ENCODE measurements at regions not wholly inside any gene's neighbourhood (a gene's known extent, or its start where the extent isn't known, plus 50 kb on each side); places are given as distances from the start of the nearest gene placed in this dataset.

- DNase-seq (ENCODE audit: low read depth) = no peak
Observed at GRCh38 chr13:76440568-76440967, 445.6 kb downstream of the KCTD12 start.

DNA sequence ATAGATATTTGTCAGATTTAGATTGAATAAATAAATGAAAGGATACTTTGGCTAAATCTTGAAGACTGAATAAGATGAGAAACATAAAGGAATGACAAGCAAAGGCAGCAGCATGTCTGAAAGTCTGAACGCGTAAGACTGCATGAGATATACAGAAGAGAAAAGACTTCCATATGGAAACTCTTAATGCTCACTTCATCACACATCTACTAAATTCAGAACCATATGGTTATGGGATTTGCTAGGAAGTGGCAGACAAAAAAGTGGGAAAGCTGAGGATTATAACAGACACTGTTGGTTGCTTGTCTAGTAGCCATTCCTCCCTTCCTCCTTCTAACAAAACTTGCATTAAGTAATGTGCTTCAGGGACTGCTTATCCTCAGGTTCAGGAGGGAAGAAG is 446.7 kb downstream of the KCTD12 start:
- DNase-seq (ENCODE audit: low read depth) = no peak

DNA sequence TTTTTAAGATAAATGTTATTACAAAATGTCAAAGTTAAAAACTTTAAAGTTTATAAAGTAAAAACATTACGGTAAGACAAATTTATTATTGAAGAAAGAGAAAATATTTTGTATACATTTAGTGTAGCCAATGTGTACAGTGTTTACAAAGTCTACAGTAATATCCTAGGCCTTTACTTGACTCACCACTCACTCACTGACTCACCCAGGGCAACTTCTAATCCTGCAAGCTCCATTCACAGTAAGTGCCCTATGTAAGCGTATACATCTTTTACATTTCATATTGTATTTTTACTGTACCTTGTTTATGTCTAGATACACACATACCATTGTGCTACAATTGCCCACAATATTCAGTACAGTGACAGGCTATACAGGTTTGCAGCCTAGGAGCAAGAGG is 448.2 kb downstream of the KCTD12 start:
- peak; percentile 4 for DNase-seq (ENCODE audit: low read depth)

- DNase-seq (ENCODE audit: low read depth) = peak; percentile 11
Observed at GRCh38 chr13:76425935-76426334, 460.3 kb downstream of the KCTD12 start.

DNA sequence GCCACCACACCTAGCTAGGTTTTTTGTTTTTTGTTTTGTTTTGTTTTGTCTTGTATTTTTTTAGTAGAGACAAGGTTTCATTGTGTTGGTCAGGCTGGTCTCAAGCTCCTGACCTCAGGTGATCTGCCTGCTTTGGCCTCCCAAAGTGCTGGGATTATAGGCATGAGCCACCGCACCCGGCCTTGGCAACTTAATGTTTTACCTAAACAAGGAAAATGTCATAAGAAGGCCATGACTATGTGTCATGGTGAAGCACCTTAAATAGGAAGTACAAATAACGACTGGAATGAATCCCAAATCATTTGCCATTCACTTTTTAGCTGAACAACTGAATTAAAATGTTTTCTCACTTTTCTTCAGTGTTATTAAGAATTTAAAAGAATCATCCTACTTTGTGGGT is 465.2 kb downstream of the KCTD12 start:
- no peak for DNase-seq (ENCODE audit: low read depth)

DNA sequence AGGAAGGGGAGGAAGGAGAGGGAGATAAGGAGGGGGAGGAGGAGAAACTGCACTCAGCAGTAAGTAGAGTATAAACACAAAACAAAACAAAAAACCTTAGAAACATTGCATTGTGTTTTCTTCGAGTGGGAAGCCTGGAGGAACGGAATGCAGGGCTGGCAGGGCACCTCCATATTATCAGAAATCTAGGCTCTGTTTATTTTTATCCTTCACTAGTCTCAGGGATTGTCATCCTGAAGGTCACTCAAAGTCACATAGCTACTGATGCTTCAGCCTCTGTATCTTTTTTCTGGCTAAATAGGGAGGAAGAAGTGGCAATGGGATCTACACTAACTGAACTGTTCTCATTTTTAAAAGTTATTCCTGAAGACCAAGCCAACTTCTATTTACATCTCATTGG is 467.8 kb downstream of the KCTD12 start:
- no peak for DNase-seq (ENCODE audit: low read depth)

- no peak for DNase-seq (ENCODE audit: low read depth)
Observed at GRCh38 chr13:76414320-76414719, 471.9 kb downstream of the KCTD12 start.

- DNase-seq (ENCODE audit: low read depth) = no peak
Observed at GRCh38 chr13:76406243-76406642, 480.0 kb downstream of the KCTD12 start.

GRCh38 chr13:76398425-76398824 is 487.8 kb downstream of the KCTD12 start:
- peak; percentile 4 for DNase-seq (ENCODE audit: low read depth)

- DNase-seq (ENCODE audit: low read depth) = no peak
Observed at GRCh38 chr13:76397413-76397812, 488.8 kb downstream of the KCTD12 start.

- no peak for DNase-seq (ENCODE audit: low read depth)
Observed at GRCh38 chr13:76389321-76389720, 496.9 kb downstream of the KCTD12 start.

- DNase-seq (ENCODE audit: low read depth) = no peak
Observed at GRCh38 chr13:76387566-76387965, 498.6 kb downstream of the KCTD12 start.

GRCh38 chr13:76386321-76386720 is 499.9 kb downstream of the KCTD12 start:
- DNase-seq (ENCODE audit: low read depth) = no peak

- DNase-seq (ENCODE audit: low read depth) = no peak
Observed at GRCh38 chr13:76385586-76385985, 500.6 kb downstream of the KCTD12 start.

- peak; percentile 81 for DNase-seq (ENCODE audit: low read depth)
Observed at GRCh38 chr13:76383676-76384461, 502.3 kb downstream of the KCTD12 start.

DNA sequence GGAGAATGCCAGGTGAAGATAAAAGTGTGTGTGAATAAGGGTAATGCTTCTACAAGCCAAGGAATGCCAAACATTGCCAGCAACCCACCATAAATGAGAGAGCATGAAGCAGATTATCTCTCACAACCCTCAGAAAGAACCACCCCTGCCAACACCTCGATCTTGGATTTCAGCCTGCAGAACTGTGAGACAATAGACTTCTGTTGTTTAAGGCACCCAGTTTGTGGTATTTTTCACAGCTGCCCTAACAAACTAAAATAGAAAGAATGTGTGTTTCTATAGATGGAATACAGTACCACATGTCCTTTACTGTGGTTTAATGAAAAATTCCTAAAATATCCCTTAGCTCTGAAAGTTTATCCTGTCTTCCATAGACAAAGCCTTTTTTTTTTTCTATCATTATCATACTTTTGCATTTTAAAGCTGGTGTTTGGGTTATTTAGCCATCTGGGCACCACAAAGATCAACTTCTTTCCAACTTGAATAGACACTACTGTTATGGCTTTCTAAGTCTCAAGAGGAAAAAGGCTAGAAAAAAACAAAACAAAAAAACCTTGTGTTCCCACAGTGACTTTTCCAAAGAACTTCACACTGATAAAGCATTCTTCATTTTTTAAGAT is 505.6 kb downstream of the KCTD12 start:
- DNase-seq (ENCODE audit: low read depth) = no peak

DNA sequence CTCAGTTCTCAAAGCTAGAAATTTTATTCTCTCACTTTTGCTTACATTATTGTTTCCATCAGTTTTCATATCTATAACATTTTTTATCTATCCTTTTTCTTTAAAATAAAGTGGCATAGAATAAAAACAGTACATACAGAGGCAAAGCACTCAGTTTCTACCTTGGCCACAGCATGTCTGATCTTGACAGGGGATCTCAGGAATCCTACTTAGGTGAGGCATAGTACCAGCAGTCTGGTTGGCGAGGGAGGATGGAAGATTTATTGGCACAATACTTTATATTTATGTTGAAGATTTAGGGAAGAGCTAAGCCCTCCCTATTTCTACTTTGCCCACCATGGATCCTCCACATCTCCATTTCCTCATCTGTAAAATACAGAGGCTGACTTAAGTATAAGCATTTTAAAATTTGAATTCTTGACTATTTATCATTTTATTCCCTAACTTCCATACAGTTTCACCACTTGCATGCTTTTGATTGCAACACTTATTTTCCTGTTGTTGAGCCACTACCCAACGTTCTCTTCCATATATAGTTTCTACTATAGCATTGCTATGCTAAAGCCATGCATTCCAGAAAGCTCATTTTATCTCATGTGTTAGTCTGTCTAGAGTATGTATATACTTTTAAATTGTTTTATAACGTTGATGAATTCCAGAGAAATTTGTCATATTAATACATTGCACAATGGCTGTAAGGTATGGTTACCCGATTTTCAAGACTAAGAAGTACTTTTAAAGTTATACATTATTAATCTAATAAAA is 506.7 kb downstream of the KCTD12 start:
- DNase-seq (ENCODE audit: low read depth) = no peak

GRCh38 chr13:76378767-76379166 is 507.4 kb downstream of the KCTD12 start:
- DNase-seq (ENCODE audit: low read depth) = no peak

DNA sequence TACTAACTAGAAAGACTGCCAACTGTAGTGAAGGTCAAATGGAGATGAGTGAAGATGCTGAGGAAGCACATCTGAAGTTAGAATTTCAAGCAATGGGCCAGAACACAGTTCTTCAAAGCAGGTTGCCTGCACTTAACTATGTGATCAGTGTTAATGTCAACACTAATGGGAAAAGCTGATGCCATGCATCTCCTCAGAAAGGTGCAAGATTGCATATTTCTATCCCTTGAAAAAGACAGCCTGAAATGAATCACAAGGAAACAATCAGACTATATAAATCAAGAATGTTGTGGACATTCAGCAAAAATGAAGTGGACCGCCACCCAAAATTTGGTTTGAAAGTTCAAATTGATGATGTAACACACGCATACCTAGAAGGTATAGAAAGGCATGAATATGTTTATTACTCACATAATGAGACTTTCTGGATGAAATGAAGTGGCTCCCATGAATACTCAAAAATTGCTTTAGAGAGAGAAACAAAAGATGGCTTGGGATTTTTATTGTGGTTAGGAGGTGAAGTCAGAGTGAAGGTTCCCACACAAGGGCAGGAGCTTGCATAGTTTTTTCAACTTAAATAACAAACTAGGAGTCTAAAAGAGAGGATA is 522.4 kb downstream of the KCTD12 start:
- DNase-seq (ENCODE audit: low read depth) = no peak

DNA sequence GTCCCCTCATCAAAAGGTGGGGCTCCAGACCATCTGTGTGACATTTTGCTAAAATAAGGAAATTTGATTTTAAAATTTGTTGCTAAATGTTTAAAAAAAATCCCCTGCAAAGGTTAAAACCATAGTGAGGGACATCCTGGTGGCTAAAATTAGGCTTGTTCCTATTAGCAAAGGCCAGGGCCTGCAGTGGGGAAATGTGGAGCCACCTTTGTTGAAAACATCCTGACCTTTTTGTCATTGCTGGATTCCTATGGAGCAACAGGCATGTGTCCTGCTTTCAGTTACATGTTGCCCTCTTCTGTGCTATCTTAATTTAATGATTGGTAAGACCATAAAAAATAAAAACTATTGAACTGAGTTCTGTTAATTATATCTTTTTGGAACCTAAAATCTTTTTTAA is 524.3 kb downstream of the KCTD12 start:
- DNase-seq (ENCODE audit: low read depth) = no peak

- DNase-seq (ENCODE audit: low read depth) = no peak
Observed at GRCh38 chr13:76351541-76352229, 534.5 kb downstream of the KCTD12 start.

DNA sequence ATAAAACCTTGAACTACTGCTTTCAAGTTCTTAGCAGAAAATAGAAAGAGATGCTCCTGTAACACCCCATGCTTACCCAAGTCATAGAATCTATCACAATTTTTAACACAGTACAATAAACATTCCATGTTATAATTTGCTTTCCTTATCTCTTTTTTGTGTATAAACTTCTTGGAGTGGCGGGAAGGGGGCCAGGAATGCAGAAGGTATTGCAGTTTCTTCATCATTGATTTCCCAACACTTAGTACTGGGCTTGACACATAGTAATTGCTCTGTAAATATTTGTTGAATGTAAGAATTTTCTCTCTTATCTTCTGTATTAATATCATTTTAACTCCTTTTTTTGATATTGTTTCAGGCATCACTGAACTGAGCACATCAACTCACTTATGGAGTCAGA is 535.8 kb downstream of the KCTD12 start:
- DNase-seq (ENCODE audit: low read depth) = no peak
